GM12865 (cell line): ENCODE measurements at regions not wholly inside any gene's neighbourhood (a gene's known extent, or its start where the extent isn't known, plus 50 kb on each side); places are given as distances from the start of the nearest gene placed in this dataset.
"Not testable (repeated sequence)": the region's sequence is repeated elsewhere in the genome, so short reads cannot be mapped to it uniquely, and the experiment has no call there.

ENCODE experiments used
- DNase-seq: peaks from one replicate; pipeline ENCODE4 v3.0.0; 2010; ENCODE audit warnings: low read depth
- H3K4me3 ChIP-seq: 2 replicates; pipeline ENCODE4 v1.5.1; 2011; ENCODE audit warnings: mild to moderate bottlenecking, low read depth, low read length, control low read depth
- TF ChIP-seq, protein P1 (sequence below): IDR thresholded peaks from 2 replicates; pipeline ENCODE4 v1.5.1; 2011; ENCODE audit warnings: low read length, control low read depth, low read depth, inconsistent platforms; ENCODE audit not compliant: insufficient read depth; ENCODE audit errors: missing control alignments

DNA sequence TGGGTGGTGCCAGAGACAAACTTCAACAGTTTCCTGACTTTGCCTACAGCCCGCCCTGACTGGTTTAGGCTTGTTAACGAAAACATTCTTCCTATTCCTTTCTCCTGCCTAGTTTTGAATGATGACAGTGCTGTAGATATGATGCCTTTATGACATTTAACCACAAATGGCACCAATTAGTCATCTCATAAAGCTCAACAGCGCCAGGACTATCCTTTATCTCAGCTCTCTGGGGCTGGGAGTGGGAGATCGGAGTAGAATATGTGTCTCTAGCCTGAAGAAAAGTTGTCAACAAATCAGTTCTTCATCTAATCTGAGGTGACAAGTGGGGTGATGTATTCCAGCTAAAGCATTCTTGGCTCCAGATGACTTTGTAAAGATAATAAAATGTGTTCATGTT lies 64.6 kb upstream of the SH3RF1 start:
- TF ChIP-seq, protein P1, sequence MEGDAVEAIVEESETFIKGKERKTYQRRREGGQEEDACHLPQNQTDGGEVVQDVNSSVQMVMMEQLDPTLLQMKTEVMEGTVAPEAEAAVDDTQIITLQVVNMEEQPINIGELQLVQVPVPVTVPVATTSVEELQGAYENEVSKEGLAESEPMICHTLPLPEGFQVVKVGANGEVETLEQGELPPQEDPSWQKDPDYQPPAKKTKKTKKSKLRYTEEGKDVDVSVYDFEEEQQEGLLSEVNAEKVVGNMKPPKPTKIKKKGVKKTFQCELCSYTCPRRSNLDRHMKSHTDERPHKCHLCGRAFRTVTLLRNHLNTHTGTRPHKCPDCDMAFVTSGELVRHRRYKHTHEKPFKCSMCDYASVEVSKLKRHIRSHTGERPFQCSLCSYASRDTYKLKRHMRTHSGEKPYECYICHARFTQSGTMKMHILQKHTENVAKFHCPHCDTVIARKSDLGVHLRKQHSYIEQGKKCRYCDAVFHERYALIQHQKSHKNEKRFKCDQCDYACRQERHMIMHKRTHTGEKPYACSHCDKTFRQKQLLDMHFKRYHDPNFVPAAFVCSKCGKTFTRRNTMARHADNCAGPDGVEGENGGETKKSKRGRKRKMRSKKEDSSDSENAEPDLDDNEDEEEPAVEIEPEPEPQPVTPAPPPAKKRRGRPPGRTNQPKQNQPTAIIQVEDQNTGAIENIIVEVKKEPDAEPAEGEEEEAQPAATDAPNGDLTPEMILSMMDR = no peak
- no peak overlapping the region for H3K4me3 ChIP-seq
- no peak for DNase-seq

DNA sequence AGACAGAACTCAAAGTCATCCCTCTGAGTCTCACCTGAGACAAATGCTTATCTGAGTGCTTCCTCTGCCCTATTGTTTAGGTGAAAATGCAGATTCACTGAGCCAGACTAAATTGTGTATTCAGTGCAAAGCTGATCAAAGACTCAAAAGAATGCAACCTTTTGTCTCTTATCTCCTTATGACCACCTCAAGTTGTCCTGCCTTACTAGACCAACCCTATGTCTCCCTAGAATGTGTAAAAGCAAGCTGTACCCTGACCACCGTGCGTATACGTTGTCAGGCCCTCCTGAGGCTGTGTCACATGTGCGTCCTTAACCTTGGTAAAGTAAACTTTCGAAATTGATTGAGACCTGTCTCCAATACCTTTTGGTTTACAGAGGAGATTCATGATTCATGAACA lies 63.6 kb upstream of the SH3RF1 start:
- DNase-seq = no peak
- TF ChIP-seq, protein P1 = no peak

DNA sequence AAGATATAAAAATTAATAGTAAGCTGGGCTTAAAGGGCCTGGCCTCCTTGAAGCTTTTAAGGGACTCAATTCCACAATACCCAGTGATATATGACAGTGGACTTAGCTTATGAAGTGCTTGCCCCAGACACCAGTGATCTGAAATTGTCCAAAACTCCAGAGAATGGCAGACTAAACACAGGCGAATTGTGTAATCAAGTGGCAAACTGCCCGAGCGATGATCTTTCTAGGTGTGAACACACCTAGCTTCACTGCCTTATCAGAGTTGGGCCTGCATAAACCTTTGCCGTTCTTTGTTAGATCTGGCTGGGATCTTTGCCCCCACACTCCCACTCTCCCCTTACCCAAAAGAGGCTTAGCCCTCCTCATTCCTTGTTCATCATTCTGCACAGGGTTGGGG lies 62.5 kb upstream of the SH3RF1 start:
- TF ChIP-seq, protein P1 = no peak
- no peak for DNase-seq
- no peak overlapping the region for H3K4me3 ChIP-seq

More for the DNA sequence above, 63.6 kb upstream of the SH3RF1 start:
- H3K4me3 ChIP-seq = no peak overlapping the region

- DNase-seq = no peak
- TF ChIP-seq, protein P1 = no peak
Measured at GRCh38 chr4:169332583-169332982, 61.8 kb upstream of the SH3RF1 start.

DNA sequence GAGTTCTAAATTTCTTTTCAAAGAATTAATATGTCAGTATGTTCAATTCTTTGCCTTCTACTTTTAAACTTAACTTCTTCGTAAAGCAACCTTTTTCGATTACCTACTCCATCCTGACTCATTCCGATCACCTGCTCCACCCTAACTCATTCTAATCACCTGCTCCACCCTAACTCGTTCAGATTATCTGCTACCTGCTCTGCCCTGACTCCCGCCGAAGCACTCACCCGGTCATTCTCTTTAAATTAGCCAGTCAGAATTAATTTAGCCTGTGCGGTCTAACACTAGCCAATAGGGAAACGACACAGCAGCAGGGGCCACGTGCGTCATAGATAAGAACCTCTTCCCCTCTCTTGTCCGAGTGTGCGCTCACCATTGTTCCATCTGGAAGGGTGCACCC lies 60.1 kb upstream of the SH3RF1 start:
- DNase-seq = no peak
- H3K4me3 ChIP-seq = no peak overlapping the region
- TF ChIP-seq, protein P1 = no peak

More at GRCh38 chr4:169332583-169332982, 61.8 kb upstream of the SH3RF1 start:
- no peak overlapping the region for H3K4me3 ChIP-seq

GRCh38 chr4:169330095-169330494 lies 59.3 kb upstream of the SH3RF1 start:
- TF ChIP-seq, protein P1 = no peak
- H3K4me3 ChIP-seq = no peak overlapping the region
- no peak for DNase-seq

- H3K4me3 ChIP-seq = no peak overlapping the region
- TF ChIP-seq, protein P1 = no peak
- DNase-seq = no peak
Measured at GRCh38 chr4:169327951-169328350, 57.2 kb upstream of the SH3RF1 start.

- not testable (repeated sequence) for H3K4me3 ChIP-seq, DNase-seq
Measured at GRCh38 chr4:169323925-169324324, 53.2 kb upstream of the SH3RF1 start.

DNA sequence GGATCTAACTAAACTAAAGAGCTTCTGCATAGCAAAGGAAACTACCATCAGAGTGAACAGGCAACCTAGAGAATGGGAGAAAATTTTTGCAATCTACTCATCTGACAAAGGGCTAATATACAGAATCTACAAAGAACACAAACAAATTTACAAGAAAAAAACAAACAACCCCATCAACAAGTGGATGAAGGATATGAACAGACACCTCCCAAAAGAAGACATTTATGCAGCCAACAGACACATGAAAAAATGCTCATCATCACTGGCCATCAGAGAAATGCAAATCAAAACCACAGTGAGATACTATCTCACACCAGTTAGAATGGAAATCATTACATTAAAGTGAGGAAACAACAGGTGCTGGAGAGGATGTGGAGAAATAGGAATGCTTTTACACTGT lies 52.1 kb upstream of the SH3RF1 start:
- H3K4me3 ChIP-seq, DNase-seq: not testable (repeated sequence)
